ENCODE measurements at regions not wholly inside any gene's neighbourhood (a gene's known extent, or its start where the extent isn't known, plus 50 kb on each side); places are given as distances from the start of the nearest gene placed in this dataset.

GRCh38 chr5:115384587-115385375 lies 88.3 kb upstream of the CCDC112 start:
- intact Hi-C loops (cut with DNase I), result no loop called here
- TF ChIP-seq CTCF (IDR thresholded peaks at IDR 0.05), result no peak
- DNase-seq, result no peak
- H3K4me3 ChIP-seq, result no peak overlapping the region
- no peak overlapping the region for H3K9ac ChIP-seq (ENCODE audit: low read depth in 2 of 2, low read length in 2 of 2)
- no peak overlapping the region for H3K27ac ChIP-seq
- H3K4me1 ChIP-seq, result no peaks in the 10 kb centered on the region
- no peaks in the 10 kb centered on the region for H3K27me3 ChIP-seq
- no peaks in the 10 kb centered on the region for H3K9me3 ChIP-seq
- no peaks in the 10 kb centered on the region for H3K36me3 ChIP-seq

- Histone ChIP-seq H3K9ac (ENCODE audit: low read depth in 2 of 2, low read length in 2 of 2) (no peak overlapping the region), H3K27me3 (no peaks in the 10 kb centered on the region), H3K4me3 (no peak overlapping the region), H3K27ac (no peak overlapping the region), H3K36me3 (no peaks in the 10 kb centered on the region), H3K4me1 (peaks cover under 1% of the 10 kb centered on the region), H3K9me3 (no peaks in the 10 kb centered on the region)
- intact Hi-C loops (cut with DNase I), result no loop called here
- no peak for TF ChIP-seq CTCF (IDR thresholded peaks at IDR 0.05)
- no peak for DNase-seq
These were observed 86.5 kb upstream of the CCDC112 start for GRCh38 chr5:115382989-115383388.

GRCh38 chr5:115381911-115382662 lies 85.6 kb upstream of the CCDC112 start:
- Histone ChIP-seq H3K4me3 (no peak overlapping the region), H3K36me3 (no peaks in the 10 kb centered on the region), H3K9me3 (no peaks in the 10 kb centered on the region), H3K4me1 (peaks cover 4% of the 10 kb centered on the region), H3K9ac (ENCODE audit: low read depth in 2 of 2, low read length in 2 of 2) (no peak overlapping the region), H3K27ac (no peak overlapping the region), H3K27me3 (no peaks in the 10 kb centered on the region)
- TF ChIP-seq CTCF (IDR thresholded peaks at IDR 0.05), result no peak
- DNase-seq, result no peak
- intact Hi-C loops (cut with DNase I), result no loop called here

GRCh38 chr5:115379622-115380344 lies 83.3 kb upstream of the CCDC112 start:
- peak; percentile 58 for DNase-seq
- Histone ChIP-seq H3K9me3 (no peaks in the 10 kb centered on the region), H3K9ac (ENCODE audit: low read depth in 2 of 2, low read length in 2 of 2) (no peak overlapping the region), H3K4me3 (no peak overlapping the region), H3K4me1 (peaks cover 4% of the 10 kb centered on the region), H3K27ac (peak overlapping the region; percentile 21), H3K36me3 (no peaks in the 10 kb centered on the region), H3K27me3 (no peaks in the 10 kb centered on the region)
- intact Hi-C loops (cut with DNase I), result no loop called here
- no peak for TF ChIP-seq CTCF (IDR thresholded peaks at IDR 0.05)

- H3K27me3 ChIP-seq, result no peaks in the 10 kb centered on the region
- H3K9me3 ChIP-seq, result no peaks in the 10 kb centered on the region
- no peak for DNase-seq
- no peaks in the 10 kb centered on the region for H3K36me3 ChIP-seq
- no peak for TF ChIP-seq CTCF (IDR thresholded peaks at IDR 0.05)
- no peak overlapping the region for H3K27ac ChIP-seq
- peaks cover 4% of the 10 kb centered on the region for H3K4me1 ChIP-seq
- H3K4me3 ChIP-seq, result no peak overlapping the region
- intact Hi-C loops (cut with DNase I), result no loop called here
- H3K9ac ChIP-seq (ENCODE audit: low read depth in 2 of 2, low read length in 2 of 2), result no peak overlapping the region
These were observed 82.3 kb upstream of the CCDC112 start for GRCh38 chr5:115378754-115379153.

Data from colonic mucosa (tissue), 4 donors.